ENCODE measurements at regions not wholly inside any gene's neighbourhood (a gene's known extent, or its start where the extent isn't known, plus 50 kb on each side); places are given as distances from the start of the nearest gene placed in this dataset.
"Not testable (repeated sequence)": the region's sequence is repeated elsewhere in the genome, so short reads cannot be mapped to it uniquely, and the experiment has no call there.

DNA sequence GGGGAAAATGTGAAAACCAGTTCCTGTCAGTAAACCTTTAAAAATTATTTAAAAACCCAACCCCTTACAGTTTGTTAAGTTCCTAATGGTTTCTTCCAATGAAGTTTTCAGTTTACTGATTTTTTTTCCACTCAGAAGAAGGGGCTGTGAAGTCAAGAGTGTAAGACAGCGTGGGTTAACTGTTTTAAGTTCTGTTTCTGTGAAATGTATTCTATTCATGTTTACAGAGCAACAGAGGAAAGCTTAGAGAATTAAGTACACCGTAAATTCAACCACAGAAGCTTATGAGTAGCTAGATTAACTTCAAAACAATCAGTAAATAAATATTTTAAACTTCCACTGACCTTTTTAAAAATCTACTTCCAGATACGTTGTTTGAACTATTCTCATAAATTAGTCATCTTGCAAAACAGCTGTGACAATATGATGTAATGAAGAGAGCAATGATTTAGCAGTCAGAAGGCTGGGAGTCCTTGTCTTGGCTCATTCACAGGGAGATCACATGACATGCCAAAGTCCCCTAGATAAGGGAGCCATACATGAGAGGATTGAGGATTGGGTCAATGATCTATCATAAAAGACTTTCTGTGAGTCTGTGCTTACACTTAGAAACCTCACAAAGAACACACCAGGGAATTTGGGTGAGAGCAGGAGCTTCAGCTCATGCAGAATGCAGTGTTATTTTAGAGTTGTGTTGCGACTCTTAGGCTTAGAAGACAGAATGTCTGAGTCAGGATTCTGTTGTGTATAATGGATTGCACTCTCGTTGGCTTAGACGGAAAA is 97.3 kb upstream of the ADORA2B start:
- DNase-seq (ENCODE audit: low spot score); H3K4me3 Mint-ChIP-seq; H3K27ac Mint-ChIP-seq; H3K4me1 Mint-ChIP-seq (ENCODE audit: low read depth); H3K36me3 Mint-ChIP-seq (ENCODE audit: low read depth); H3K9me3 Mint-ChIP-seq; H3K27me3 Mint-ChIP-seq (ENCODE audit: low read depth): not testable (repeated sequence)

DNA sequence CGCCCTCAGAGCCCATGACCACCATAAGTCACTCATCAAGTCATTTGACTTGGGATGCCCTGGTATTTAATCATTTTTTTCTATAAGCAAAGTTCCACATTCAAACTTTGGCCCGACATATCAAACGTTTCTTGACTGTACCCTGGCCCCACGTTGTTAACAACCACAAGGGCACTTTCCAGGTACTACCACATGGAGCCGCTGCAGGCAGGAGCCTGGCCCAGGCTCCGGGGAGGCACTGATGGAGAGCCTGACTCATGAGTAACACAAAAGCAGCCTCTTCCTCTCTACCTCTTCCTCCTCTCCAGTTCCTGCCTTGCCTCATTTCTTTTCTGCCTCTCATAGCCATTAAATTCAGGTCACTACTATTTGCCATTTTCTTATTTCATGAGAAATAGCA is 95.9 kb upstream of the ADORA2B start:
- DNase-seq (ENCODE audit: low spot score): peak; percentile 68
- not testable (repeated sequence) for H3K36me3 Mint-ChIP-seq (ENCODE audit: low read depth); H3K4me3 Mint-ChIP-seq; H3K4me1 Mint-ChIP-seq (ENCODE audit: low read depth); H3K27ac Mint-ChIP-seq; H3K9me3 Mint-ChIP-seq; H3K27me3 Mint-ChIP-seq (ENCODE audit: low read depth)

DNA sequence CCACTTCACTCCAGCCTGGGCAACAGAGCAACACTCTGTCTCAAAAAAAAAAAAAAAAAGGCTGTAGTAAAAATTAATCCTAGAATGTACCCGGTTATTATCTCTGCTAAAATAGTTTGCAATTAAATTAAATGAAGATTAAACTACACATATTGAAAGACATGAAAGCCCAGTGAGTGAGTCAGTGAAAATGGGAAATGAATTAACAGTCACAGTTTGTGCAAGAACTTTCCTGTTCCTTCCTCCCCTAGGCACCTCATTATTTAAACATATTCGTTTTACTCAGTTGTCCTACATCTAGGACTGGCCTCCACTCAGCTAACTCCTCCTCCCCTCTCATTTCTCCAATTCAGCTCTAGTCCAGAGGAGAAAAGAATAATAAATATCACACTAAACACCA is 94.9 kb upstream of the ADORA2B start:
- not testable (repeated sequence) for H3K4me1 Mint-ChIP-seq (ENCODE audit: low read depth)

DNA sequence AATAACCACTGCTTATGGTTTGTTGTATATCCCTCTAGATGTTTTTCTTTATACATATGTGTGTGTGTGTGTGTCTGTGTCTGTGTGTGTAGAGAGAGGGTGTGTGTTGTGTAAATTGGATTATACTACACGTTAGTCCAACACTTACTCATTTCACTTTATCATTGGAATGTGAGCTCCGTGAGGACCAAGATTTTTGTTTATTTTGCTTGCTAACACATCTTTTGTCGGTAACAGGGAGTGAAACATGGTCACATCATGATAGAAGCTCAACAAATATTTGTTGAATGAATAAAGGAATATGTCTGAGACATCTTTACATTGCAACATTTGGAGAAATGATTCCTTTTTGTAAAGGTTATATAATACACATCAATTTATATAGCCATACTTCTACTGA is 94.2 kb upstream of the ADORA2B start:
- DNase-seq (ENCODE audit: low spot score); H3K27me3 Mint-ChIP-seq (ENCODE audit: low read depth); H3K4me1 Mint-ChIP-seq (ENCODE audit: low read depth); H3K4me3 Mint-ChIP-seq; H3K27ac Mint-ChIP-seq; H3K9me3 Mint-ChIP-seq; H3K36me3 Mint-ChIP-seq (ENCODE audit: low read depth): not testable (repeated sequence)

More for the DNA sequence above, 94.9 kb upstream of the ADORA2B start:
- not testable (repeated sequence) for H3K36me3 Mint-ChIP-seq (ENCODE audit: low read depth); DNase-seq (ENCODE audit: low spot score); H3K9me3 Mint-ChIP-seq; H3K27me3 Mint-ChIP-seq (ENCODE audit: low read depth); H3K4me3 Mint-ChIP-seq; H3K27ac Mint-ChIP-seq

DNA sequence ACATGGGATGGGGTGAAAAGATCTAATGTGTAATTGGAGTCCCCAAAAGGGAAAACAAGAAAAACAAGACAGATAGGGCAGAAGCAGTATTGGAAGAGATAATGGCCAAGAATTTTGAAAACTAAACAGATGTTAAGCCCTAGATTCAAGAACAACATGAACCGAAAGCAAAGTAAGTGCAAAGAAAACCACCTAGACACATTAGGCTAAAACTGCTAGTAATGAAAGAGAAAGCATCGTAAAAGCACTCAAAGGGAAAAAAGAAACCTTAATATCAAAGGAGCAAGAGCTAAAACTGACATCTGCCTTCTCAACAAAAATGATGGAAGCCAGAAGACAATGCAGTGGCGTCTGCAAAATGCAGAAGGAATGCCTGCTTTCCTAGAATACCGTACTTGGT is 92.1 kb upstream of the ADORA2B start:
- not testable (repeated sequence) for H3K4me3 Mint-ChIP-seq; DNase-seq (ENCODE audit: low spot score); H3K27me3 Mint-ChIP-seq (ENCODE audit: low read depth)

DNA sequence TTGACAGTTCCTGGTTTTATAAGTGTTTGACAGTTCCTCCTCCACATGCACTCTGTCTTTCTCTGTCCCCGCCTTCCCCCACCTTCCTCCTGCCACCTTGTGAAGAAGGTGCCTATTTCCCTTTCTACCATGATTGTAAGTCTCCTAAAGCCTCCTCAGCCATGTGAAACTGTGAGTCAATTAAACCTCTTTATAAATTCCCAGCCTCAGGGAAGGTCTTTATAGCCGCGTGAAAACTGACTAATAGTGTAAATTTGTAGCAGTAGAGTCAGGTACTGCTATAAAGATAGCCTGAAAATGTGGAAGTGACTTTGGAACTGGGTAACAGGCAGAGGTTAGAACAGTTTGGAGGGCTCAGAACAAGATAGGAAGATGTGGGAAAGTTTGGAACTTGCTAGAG is 88.7 kb upstream of the ADORA2B start:
- H3K27me3 Mint-ChIP-seq (ENCODE audit: low read depth); H3K36me3 Mint-ChIP-seq (ENCODE audit: low read depth); DNase-seq (ENCODE audit: low spot score); H3K4me1 Mint-ChIP-seq (ENCODE audit: low read depth); H3K9me3 Mint-ChIP-seq; H3K27ac Mint-ChIP-seq; H3K4me3 Mint-ChIP-seq: not testable (repeated sequence)

More for the DNA sequence above, 92.1 kb upstream of the ADORA2B start:
- not testable (repeated sequence) for H3K27ac Mint-ChIP-seq; H3K36me3 Mint-ChIP-seq (ENCODE audit: low read depth); H3K9me3 Mint-ChIP-seq; H3K4me1 Mint-ChIP-seq (ENCODE audit: low read depth)

DNA sequence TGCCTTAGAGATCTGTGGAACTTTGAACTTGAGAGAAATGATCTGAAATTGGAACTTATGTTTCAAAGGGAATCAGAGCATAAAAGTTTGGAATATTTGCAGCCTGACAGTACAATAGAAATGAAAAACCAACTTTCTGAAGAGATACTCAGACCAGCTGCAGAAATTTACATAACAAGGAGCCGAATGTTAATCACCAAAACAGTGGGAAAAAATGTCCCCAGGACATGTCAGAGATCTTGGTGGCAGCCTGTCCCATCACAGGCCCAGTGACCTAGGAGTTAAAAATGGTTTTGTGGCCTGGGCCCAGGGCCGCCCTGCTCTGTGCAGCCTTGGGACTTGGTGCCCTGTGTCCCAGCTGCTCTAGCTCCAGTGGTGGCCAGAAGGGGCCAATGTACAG is 88.2 kb upstream of the ADORA2B start:
- H3K4me3 Mint-ChIP-seq; H3K4me1 Mint-ChIP-seq (ENCODE audit: low read depth); H3K36me3 Mint-ChIP-seq (ENCODE audit: low read depth); H3K27ac Mint-ChIP-seq; DNase-seq (ENCODE audit: low spot score); H3K27me3 Mint-ChIP-seq (ENCODE audit: low read depth); H3K9me3 Mint-ChIP-seq: not testable (repeated sequence)

DNA sequence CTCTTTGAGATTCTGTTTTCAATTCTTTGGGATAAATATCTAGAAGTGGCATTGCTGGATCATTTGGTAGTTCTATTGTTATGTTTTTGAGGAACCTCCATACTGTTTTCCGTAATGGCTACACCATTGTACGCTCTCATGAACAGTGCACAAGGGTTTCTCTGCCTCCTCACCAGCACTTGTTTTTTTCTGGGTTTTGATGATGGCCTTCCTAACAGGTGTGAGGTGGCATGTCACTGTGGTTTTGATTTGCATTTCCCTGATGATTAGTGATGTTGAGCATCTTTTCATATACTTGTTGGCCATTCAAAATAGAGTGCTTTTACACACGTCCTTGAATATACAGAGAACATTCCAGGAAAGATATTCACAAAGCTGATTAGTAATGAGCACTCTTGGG is 86.8 kb upstream of the ADORA2B start:
- not testable (repeated sequence) for H3K27ac Mint-ChIP-seq; H3K9me3 Mint-ChIP-seq; H3K36me3 Mint-ChIP-seq (ENCODE audit: low read depth); H3K27me3 Mint-ChIP-seq (ENCODE audit: low read depth); H3K4me1 Mint-ChIP-seq (ENCODE audit: low read depth); H3K4me3 Mint-ChIP-seq; DNase-seq (ENCODE audit: low spot score)

DNA sequence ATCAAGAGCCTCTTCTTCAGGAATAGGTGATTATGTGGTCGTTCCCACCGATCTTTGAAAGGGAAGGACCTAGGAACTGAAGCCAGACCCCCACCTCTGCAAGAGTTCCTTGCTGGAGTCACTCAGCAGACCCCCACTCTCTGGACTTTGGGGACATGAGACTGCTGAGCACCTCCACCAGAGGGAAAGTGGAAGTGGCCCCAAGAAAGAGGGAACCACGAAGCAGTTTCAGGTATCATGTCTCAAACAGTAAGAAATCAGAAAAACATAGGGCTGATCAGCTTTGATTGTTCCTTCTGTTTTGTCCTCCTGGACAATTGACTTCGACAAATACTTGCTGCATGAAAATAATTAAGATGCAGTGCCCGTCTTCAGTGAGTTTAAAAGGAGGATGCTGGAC is 84.2 kb upstream of the ADORA2B start:
- not testable (repeated sequence) for H3K36me3 Mint-ChIP-seq (ENCODE audit: low read depth); H3K4me3 Mint-ChIP-seq; DNase-seq (ENCODE audit: low spot score); H3K27ac Mint-ChIP-seq; H3K9me3 Mint-ChIP-seq; H3K4me1 Mint-ChIP-seq (ENCODE audit: low read depth); H3K27me3 Mint-ChIP-seq (ENCODE audit: low read depth)

DNA sequence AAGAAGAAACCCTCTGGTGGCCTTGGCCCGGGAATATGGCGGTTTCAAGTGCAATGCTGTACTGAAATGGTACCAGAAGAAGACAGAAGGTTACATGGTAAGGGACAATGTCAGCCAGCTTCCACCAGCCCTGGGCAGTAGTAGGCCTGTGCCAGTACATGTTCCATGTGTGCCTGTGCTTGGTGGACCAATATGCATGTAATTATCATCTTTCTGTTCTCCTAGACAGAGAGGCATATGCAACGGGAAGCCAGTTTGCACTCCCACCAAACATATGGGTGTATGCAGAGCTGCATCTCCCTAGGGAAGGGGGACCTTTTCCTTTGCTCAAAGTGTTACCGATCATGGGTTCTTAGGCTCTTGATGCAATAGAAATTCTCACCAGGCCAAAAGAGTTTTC is 80.9 kb upstream of the ADORA2B start:
- H3K4me3 Mint-ChIP-seq; H3K4me1 Mint-ChIP-seq (ENCODE audit: low read depth); H3K9me3 Mint-ChIP-seq; H3K27ac Mint-ChIP-seq; H3K36me3 Mint-ChIP-seq (ENCODE audit: low read depth); DNase-seq (ENCODE audit: low spot score); H3K27me3 Mint-ChIP-seq (ENCODE audit: low read depth): not testable (repeated sequence)

DNA sequence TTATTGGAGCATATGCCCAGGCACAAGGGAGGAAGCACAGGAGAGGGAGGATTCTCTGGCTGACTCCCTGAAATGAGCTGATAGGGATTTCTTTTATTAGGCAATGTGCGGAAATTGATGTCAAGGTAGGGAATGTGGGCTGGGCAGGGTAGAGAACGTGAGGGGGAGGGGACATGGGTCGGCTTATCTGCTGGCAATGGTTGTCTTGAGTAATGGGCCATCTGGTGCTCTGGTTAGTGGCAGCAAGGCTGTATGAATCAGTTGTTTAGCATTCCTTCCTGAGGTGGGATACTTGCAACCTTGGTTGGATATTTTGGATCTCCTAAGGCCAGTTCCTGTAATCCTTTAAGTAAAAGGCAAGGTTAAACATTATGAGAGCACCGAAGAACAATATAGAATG is 80.5 kb upstream of the ADORA2B start:
- not testable (repeated sequence) for H3K4me1 Mint-ChIP-seq (ENCODE audit: low read depth); H3K36me3 Mint-ChIP-seq (ENCODE audit: low read depth); H3K27ac Mint-ChIP-seq; H3K9me3 Mint-ChIP-seq; DNase-seq (ENCODE audit: low spot score); H3K4me3 Mint-ChIP-seq; H3K27me3 Mint-ChIP-seq (ENCODE audit: low read depth)

DNA sequence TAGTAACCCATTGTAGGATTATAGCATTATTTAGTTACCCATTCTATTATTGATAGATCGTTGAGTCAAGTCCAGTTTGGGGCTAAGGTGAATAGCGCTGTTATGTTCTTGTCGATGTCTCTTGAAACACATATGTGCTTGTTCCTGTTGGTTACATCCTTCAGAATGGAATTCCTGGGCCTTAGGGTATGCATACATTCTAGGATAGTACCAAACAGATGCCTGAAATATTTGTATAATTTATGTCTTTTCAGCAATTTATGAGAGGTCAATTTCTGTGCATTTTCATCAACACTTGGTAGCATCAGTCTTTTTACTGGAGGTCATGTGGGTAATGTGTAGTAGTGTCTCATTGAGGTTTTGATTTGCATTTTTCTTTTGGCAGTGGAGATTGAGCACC is 78.9 kb upstream of the ADORA2B start:
- not testable (repeated sequence) for H3K27ac Mint-ChIP-seq; H3K4me3 Mint-ChIP-seq; H3K9me3 Mint-ChIP-seq; H3K4me1 Mint-ChIP-seq (ENCODE audit: low read depth); H3K27me3 Mint-ChIP-seq (ENCODE audit: low read depth); DNase-seq (ENCODE audit: low spot score); H3K36me3 Mint-ChIP-seq (ENCODE audit: low read depth)

DNA sequence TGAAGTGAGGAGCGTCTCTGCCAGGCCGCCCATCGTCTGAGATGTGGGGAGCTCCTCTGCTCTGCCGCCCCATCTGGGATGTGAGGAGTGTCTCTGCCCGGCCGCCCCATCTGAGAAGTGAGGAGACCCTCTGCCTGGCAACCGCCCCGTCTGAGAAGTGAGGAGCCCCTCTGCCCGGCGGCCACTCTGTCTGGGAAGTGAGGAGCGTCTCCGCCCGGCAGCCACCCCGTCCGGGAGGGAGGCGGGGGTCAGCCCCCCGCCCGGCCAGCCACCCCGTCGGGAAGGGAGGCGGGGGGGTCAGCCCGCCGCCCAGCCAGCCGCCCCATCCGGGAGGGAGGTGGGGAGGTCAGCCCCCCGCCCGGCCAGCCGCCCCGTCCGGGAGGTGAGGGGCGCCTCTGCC is 77.6 kb upstream of the ADORA2B start:
- not testable (repeated sequence) for H3K4me3 Mint-ChIP-seq; H3K36me3 Mint-ChIP-seq (ENCODE audit: low read depth); H3K4me1 Mint-ChIP-seq (ENCODE audit: low read depth); H3K9me3 Mint-ChIP-seq; H3K27ac Mint-ChIP-seq; DNase-seq (ENCODE audit: low spot score); H3K27me3 Mint-ChIP-seq (ENCODE audit: low read depth)

DNA sequence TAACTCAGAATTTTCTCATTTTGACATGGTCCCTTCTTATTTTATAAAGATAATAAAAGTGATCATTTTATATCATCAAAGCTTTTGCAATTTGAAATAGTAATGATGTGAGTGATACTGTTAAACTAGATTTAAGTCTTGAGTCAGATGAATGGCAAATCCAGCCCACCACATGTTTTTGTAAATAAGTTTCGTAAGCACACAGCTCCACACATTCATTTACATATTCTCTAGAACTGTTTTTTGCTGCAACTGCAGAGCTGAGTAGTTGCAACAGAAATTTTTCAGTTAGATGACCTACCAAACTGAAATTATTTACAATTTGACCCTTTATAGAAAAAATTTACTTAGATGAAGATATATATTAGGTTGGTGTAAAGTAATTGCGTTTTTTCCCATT is 75.1 kb upstream of the ADORA2B start:
- H3K27ac Mint-ChIP-seq; H3K4me3 Mint-ChIP-seq; H3K4me1 Mint-ChIP-seq (ENCODE audit: low read depth); H3K36me3 Mint-ChIP-seq (ENCODE audit: low read depth); DNase-seq (ENCODE audit: low spot score); H3K9me3 Mint-ChIP-seq: not testable (repeated sequence)
- peaks cover 18% of the 10 kb centered on the region for H3K27me3 Mint-ChIP-seq (ENCODE audit: low read depth)

DNA sequence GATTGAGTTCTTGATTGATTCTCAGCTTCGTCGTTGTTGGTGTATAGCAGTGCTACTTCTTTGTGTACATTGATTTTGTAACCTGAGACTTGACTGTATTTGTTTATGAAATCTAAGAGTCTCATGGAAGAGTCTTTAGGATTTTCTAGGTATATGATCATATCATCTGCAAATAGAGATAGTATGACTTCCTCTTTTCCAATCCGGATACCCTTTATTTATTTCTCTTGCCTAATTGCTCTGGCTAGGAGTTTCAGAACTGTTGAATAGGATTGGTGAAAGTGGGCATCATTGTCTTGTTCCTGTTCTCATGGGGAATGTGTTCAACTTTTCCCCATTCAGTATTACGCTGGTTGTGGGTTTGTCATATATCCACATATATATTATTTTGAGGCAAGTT is 72.3 kb upstream of the ADORA2B start:
- not testable (repeated sequence) for H3K4me3 Mint-ChIP-seq; H3K9me3 Mint-ChIP-seq; H3K4me1 Mint-ChIP-seq (ENCODE audit: low read depth); H3K27ac Mint-ChIP-seq; DNase-seq (ENCODE audit: low spot score); H3K36me3 Mint-ChIP-seq (ENCODE audit: low read depth)
- H3K27me3 Mint-ChIP-seq (ENCODE audit: low read depth): peaks cover 20% of the 10 kb centered on the region

All from T-helper 2 cell treated with Interferon-gamma antibody and Interleukin-4, amounts not matched to agents 5 μg/mL and 100 μg/mL, for 36 hours (primary cell).